OCI-LY3 (cell line): ENCODE measurements at regions not wholly inside any gene's neighbourhood (a gene's known extent, or its start where the extent isn't known, plus 50 kb on each side); places are given as distances from the start of the nearest gene placed in this dataset.

Experiments
- EZH2phosphoT487 ChIP-seq: fragments of 200-600 bp; shearing (Covaris generic); IDR thresholded peaks from 2 replicates; pipeline ENCODE4 v1.6.1; 2018; ENCODE audit warnings: antibody characterized with exemption, mixed run types, low read depth
- TF ChIP-seq, protein P1 (sequence below): fragments of 200-600, 300-600 bp; sonication (generic); IDR thresholded peaks from 2 replicates; pipeline ENCODE4 v1.5.1; 2014; ENCODE audit warnings: antibody characterized with exemption, low read length, low read depth

- TF ChIP-seq, protein P1, sequence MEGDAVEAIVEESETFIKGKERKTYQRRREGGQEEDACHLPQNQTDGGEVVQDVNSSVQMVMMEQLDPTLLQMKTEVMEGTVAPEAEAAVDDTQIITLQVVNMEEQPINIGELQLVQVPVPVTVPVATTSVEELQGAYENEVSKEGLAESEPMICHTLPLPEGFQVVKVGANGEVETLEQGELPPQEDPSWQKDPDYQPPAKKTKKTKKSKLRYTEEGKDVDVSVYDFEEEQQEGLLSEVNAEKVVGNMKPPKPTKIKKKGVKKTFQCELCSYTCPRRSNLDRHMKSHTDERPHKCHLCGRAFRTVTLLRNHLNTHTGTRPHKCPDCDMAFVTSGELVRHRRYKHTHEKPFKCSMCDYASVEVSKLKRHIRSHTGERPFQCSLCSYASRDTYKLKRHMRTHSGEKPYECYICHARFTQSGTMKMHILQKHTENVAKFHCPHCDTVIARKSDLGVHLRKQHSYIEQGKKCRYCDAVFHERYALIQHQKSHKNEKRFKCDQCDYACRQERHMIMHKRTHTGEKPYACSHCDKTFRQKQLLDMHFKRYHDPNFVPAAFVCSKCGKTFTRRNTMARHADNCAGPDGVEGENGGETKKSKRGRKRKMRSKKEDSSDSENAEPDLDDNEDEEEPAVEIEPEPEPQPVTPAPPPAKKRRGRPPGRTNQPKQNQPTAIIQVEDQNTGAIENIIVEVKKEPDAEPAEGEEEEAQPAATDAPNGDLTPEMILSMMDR, result no peak
- TF ChIP-seq EZH2phosphoT487, result no peak
These were observed 149.5 kb upstream of the PTCH1 start for GRCh38 chr9:95666096-95666784.
